ENCODE measurements at regions not wholly inside any gene's neighbourhood (a gene's known extent, or its start where the extent isn't known, plus 50 kb on each side); places are given as distances from the start of the nearest gene placed in this dataset.

GRCh38 chr2:119062179-119062578 is 96.4 kb downstream of the C1QL2 start:
- H3K4me3 ChIP-seq (ENCODE audit: low read depth, low read length) = no peak overlapping the region
- peaks cover 6% of the 10 kb centered on the region for H3K27me3 Mint-ChIP-seq (ENCODE audit: insufficient read depth, unreplicated experiment)
- ChIA-PET POLR2A (no interaction called here), CTCF (interaction anchor here (0.6 kb wide), 1 partner anchor 12 kb away, joined by 4 read pairs; no protein-coding TSS in a partner anchor)
- H3K9me3 ChIP-seq = no peaks in the 10 kb centered on the region
- TF ChIP-seq, protein P1, sequence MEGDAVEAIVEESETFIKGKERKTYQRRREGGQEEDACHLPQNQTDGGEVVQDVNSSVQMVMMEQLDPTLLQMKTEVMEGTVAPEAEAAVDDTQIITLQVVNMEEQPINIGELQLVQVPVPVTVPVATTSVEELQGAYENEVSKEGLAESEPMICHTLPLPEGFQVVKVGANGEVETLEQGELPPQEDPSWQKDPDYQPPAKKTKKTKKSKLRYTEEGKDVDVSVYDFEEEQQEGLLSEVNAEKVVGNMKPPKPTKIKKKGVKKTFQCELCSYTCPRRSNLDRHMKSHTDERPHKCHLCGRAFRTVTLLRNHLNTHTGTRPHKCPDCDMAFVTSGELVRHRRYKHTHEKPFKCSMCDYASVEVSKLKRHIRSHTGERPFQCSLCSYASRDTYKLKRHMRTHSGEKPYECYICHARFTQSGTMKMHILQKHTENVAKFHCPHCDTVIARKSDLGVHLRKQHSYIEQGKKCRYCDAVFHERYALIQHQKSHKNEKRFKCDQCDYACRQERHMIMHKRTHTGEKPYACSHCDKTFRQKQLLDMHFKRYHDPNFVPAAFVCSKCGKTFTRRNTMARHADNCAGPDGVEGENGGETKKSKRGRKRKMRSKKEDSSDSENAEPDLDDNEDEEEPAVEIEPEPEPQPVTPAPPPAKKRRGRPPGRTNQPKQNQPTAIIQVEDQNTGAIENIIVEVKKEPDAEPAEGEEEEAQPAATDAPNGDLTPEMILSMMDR (IDR thresholded peaks at IDR 0.05; ENCODE audit: insufficient read depth in 1 of 2, low read depth in 1 of 2, low read length in 1 of 2, severe bottlenecking in 1 of 2, unreplicated experiment in 1 of 2) = no peak
- no peaks in the 10 kb centered on the region for H3K36me3 Mint-ChIP-seq (ENCODE audit: insufficient read depth, unreplicated experiment)
- H3K4me3 Mint-ChIP-seq (ENCODE audit: unreplicated experiment) = no peak overlapping the region
- DNase-seq = no peak
- no peaks in the 10 kb centered on the region for H3K4me1 Mint-ChIP-seq (ENCODE audit: low read depth, unreplicated experiment)
- peaks cover 10% of the 10 kb centered on the region for H3K4me1 ChIP-seq
- intact Hi-C loops (cut with micrococcal nuclease; ENCODE audit: unreplicated experiment) = no loop called here
- no peaks in the 10 kb centered on the region for H3K27me3 ChIP-seq (replicated peaks; ENCODE audit: control insufficient read depth, insufficient read depth, low read length)
- H3K36me3 ChIP-seq (ENCODE audit: control insufficient read depth, insufficient read depth, low read length) = no peaks in the 10 kb centered on the region
- peaks cover 7% of the 10 kb centered on the region for H3K9me3 Mint-ChIP-seq (ENCODE audit: unreplicated experiment)
- no peak overlapping the region for H3K27ac Mint-ChIP-seq (ENCODE audit: unreplicated experiment)
- BruUV-seq (replicated peaks) = no TSS peak

GRCh38 chr2:119059940-119060339 is 98.6 kb downstream of the C1QL2 start:
- Histone ChIP-seq H3K4me1 (peaks cover 10% of the 10 kb centered on the region), H3K36me3 (ENCODE audit: control insufficient read depth, insufficient read depth, low read length) (no peaks in the 10 kb centered on the region), H3K9me3 (no peaks in the 10 kb centered on the region; the same call in 1 of the 2 replicates), H3K4me3 (ENCODE audit: low read depth, low read length) (no peak overlapping the region), H3K27me3 (replicated peaks; ENCODE audit: control insufficient read depth, insufficient read depth, low read length) (no peaks in the 10 kb centered on the region)
- BruUV-seq (replicated peaks) = no TSS peak
- Mint-ChIP-seq H3K4me3 (ENCODE audit: unreplicated experiment) (no peak overlapping the region), H3K4me1 (ENCODE audit: low read depth, unreplicated experiment) (no peaks in the 10 kb centered on the region), H3K27me3 (ENCODE audit: insufficient read depth, unreplicated experiment) (peaks cover 6% of the 10 kb centered on the region), H3K9me3 (ENCODE audit: unreplicated experiment) (peaks cover 7% of the 10 kb centered on the region), H3K27ac (ENCODE audit: unreplicated experiment) (no peak overlapping the region), H3K36me3 (ENCODE audit: insufficient read depth, unreplicated experiment) (no peaks in the 10 kb centered on the region)
- intact Hi-C loops (cut with micrococcal nuclease; ENCODE audit: unreplicated experiment) = no loop called here
- DNase-seq = no peak
- TF ChIP-seq, protein P1 (IDR thresholded peaks at IDR 0.05; ENCODE audit: insufficient read depth in 1 of 2, low read depth in 1 of 2, low read length in 1 of 2, severe bottlenecking in 1 of 2, unreplicated experiment in 1 of 2) = no peak
- CTCF ChIA-PET = no interaction called here
- POLR2A ChIA-PET = no interaction called here

DNA sequence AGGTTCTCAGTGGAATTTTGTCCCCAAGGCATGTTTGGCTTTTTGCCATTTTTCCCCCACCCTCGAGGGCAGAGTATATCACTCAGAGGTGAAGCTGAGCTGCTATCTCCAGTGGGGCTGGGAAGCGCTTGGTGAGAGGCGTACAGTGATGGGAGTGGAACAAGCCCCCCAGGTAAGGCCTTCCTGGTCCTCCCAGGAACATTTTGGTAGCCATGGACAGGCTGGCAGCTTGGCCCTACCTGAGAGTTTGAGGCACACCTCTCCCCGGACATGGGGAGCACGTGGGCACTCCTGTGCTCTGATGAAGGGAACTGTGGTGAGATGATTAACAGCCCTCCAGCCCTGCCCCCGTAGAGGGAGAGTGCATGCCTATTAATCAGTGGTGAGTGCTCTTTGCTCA is 99.3 kb downstream of the C1QL2 start:
- H3K9me3 ChIP-seq = peaks cover 5% of the 10 kb centered on the region
- intact Hi-C loops (cut with micrococcal nuclease; ENCODE audit: unreplicated experiment) = no loop called here
- H3K4me1 ChIP-seq = peaks cover 10% of the 10 kb centered on the region
- H3K27me3 Mint-ChIP-seq (ENCODE audit: insufficient read depth, unreplicated experiment) = peaks cover 6% of the 10 kb centered on the region
- no peak overlapping the region for H3K27ac Mint-ChIP-seq (ENCODE audit: unreplicated experiment)
- no peaks in the 10 kb centered on the region for H3K27me3 ChIP-seq (replicated peaks; ENCODE audit: control insufficient read depth, insufficient read depth, low read length)
- no peak overlapping the region for H3K4me3 Mint-ChIP-seq (ENCODE audit: unreplicated experiment)
- H3K4me3 ChIP-seq (ENCODE audit: low read depth, low read length) = no peak overlapping the region
- no peaks in the 10 kb centered on the region for H3K36me3 ChIP-seq (ENCODE audit: control insufficient read depth, insufficient read depth, low read length)
- BruUV-seq (replicated peaks) = no TSS peak
- TF ChIP-seq, protein P1 (IDR thresholded peaks at IDR 0.05; ENCODE audit: insufficient read depth in 1 of 2, low read depth in 1 of 2, low read length in 1 of 2, severe bottlenecking in 1 of 2, unreplicated experiment in 1 of 2) = no peak
- no peaks in the 10 kb centered on the region for H3K4me1 Mint-ChIP-seq (ENCODE audit: low read depth, unreplicated experiment)
- DNase-seq = no peak
- H3K9me3 Mint-ChIP-seq (ENCODE audit: unreplicated experiment) = peaks cover 13% of the 10 kb centered on the region
- no peaks in the 10 kb centered on the region for H3K36me3 Mint-ChIP-seq (ENCODE audit: insufficient read depth, unreplicated experiment)
- ChIA-PET CTCF (no interaction called here), POLR2A (interaction anchor here (0.5 kb wide), 1 partner anchor 9 kb away, joined by 4 read pairs; no protein-coding TSS in a partner anchor)
